HG02759 (cell line): ENCODE measurements at regions not wholly inside any gene's neighbourhood (a gene's known extent, or its start where the extent isn't known, plus 50 kb on each side); places are given as distances from the start of the nearest gene placed in this dataset.
"Not testable (repeated sequence)": the region's sequence is repeated elsewhere in the genome, so short reads cannot be mapped to it uniquely, and the experiment has no call there.

Source experiments
- ATAC-seq: cut with Tn5 transposase; IDR thresholded peaks from one replicate; pipeline ENCODE4 v1.9.1; 2021; ENCODE audit warnings: mild to moderate bottlenecking, moderate library complexity; ENCODE audit not compliant: unreplicated experiment

DNA sequence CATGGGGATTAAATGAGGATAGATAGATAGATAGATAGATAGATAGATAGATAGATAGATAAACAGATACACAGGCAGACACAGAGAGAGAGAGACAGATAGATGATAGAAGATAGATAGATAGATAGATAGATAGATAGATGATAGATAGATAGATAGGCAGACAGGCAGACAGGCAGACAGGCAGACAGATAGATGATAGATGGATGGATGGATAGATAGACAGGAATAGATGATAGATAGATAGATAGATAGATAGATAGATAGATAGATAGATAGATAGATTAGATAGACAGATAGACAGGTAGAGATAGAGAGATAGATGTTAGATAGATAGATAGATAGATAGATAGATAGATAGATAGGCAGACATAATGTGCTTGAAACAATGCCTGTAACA lies 137.3 kb downstream of the MED10 start:
- ATAC-seq, result not testable (repeated sequence)

DNA sequence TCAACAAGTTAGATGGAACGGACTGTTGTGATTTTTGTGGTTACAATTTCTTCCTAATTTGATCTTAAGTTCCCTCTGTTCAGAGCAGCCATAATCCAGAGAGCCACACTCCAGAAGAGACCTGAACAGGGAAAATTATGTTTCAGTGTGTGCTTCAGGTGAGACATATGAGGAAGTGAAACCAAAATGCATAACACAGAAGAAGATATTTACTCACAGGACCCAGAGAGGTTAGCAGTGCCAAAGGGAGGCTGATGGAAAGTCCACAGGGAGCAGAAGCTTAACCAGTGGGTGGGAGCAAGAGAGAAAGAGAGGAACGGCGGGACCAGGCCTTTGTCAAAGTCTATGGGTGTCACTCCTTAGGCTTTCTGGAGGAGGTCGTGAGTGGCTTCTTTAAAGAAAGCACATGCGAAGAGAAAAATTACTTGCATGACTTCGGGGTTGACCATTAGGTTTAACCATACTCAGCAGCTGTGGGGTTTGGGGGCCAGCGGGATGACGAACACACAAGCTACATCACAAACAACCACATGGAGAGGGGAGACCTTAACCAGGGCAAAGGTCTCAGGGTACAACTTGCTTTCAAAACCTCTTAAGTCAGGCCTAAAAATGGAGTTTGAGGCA lies 141.4 kb downstream of the MED10 start:
- no peak for ATAC-seq

DNA sequence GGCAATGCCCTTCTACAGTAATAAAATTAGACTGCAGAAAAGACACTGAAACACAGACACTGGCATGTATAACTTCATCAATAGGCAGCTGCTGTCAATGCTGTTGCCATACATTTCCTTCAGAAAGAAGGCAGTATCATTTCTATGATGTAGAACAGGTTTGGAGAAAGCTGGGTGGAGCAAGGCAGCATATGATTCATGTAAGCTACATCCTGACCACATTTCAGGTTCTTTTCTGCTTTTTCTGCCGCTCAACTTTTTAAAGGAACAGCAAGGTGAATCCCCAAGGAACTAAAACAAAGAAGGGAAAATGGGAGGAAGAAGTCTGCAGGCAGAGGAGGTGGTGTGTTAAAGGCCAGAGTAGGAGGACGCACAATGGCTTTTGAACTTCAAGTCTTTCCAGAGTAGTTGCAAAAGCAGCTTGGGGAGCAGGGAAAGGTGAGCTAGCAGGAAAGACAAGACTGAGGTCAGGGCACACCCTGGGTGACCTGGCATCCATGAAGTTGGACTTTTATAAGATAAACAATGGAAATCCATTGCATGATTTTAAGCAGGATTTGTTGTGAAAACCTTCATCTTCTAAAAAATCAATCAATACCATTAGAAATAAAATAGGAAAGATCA lies 142.1 kb downstream of the MED10 start:
- ATAC-seq, result no peak

DNA sequence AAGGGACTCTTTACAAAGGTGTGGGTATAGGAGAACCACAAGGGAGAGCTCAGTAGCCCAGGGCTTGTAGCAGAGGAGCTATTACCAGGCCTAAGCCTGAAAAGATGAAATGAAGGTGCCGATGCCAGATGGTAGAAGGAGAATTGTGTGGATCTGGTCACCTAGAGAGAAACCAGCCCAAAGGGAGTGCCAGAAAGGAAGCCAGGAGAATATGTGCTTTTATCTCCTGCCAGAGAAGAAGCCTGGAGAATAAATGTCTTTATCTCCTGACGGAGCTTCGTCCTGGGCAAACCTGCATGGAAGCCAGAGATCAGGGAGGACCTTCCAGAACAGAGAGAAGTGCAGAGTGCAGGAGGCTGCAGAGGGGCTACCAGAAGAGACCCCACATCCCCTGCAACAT lies 142.6 kb downstream of the MED10 start:
- ATAC-seq, result no peak

DNA sequence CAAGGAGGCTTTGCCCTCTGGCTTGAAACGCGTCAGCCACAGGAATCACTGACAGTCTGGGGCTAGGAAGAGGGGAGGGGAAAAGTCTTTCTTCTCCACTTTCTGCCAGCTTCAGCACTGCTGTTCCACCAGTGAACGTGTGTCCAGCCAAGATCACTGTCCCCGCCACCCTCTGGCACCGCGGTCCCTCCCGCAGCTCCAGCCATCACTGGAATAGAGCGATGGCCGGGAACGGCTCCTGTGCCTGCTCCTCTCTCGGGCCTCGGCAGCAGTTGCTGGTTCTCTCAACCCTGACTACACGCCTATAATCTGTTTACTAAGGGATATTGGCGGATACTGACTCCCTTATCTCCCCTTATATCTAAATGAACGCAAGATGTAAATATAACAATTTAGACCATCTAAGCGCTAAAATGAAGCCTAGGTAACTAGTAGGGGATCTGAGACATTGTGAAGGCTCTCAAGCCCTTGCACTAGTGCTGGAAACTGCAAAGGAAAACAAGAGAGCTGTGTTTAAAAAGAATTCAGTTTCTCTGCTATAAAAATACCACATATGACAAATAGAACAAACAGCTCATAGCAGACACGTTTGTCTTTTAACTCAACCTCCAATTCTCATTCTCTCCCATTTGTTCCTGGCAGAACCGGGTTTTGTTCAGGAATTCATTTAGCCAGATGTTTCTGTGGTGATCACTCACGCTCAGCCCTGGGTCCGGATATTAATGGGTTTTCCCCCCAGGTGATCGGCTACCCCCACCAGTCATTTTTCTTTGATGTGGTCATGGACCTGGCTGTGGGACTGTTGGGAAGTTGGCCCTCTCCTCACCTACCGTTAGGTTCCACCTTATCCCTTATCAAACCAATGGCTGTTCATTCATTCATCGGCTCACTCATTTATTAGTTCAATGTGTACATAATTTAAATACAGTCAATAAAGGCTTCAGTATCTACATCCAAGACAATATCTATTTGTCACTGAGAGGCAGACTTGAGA lies 149.8 kb downstream of the MED10 start:
- no peak for ATAC-seq

DNA sequence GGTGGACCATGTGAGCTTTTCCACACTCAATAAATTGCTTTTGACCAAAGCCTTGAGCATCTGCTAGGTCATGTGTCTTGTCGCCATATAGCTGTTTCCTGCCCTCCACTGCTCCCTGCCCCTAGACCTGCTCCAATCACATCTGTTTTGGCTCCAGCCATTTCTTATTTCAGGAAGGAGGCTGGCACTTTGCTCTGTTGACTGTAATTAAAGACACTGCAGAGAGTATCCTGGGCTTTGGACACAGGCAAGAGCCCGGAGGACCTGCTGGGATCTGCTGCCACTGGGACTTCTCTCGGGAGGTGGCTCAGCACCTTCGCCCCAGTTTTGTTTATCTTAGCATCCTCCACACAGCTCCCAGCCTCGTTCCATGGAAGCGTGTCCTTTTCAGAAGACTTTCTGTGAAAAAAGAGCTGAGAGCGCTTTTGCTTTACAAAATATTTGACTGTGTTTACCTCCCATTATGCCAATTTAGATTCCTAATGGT lies 153.2 kb downstream of the MED10 start:
- ATAC-seq, result no peak

DNA sequence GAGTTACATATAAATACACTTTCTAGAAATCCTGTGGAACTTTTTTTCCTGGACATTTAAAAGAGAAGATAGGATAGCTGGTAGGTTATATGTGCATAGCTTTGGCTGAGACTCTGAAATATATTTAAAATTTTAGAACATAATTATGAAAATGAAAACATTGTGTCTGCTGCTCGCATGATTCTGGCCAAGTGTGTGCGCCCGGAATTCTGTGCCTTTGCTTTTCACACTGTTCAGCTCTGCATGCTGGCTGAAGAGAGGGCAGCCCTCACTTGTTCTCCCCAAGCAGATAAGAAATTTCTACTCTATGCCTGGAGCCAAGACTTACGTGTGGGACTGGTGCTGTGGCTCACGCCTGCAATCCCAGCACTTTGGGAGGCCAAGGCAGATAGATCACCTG lies 153.9 kb downstream of the MED10 start:
- no peak for ATAC-seq

DNA sequence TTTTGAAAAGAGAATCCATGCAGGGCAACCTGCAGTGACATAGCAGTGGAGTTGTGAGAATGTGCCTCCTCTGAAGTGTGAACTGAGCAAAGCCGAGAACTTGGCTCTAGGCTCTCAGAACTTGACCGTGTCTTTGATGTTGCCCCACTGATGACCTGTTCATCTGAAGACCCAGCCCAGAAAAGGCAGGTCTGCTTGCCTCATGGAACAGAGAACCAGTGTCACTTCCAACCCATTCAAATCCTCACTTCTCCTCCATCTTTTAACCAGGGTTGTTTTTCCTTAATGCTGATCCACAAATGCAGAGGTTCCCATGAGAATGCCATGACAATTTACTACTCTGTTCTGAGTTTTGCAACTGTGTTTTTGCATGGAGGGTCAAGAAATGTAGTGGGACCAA lies 155.4 kb downstream of the MED10 start:
- no peak for ATAC-seq

DNA sequence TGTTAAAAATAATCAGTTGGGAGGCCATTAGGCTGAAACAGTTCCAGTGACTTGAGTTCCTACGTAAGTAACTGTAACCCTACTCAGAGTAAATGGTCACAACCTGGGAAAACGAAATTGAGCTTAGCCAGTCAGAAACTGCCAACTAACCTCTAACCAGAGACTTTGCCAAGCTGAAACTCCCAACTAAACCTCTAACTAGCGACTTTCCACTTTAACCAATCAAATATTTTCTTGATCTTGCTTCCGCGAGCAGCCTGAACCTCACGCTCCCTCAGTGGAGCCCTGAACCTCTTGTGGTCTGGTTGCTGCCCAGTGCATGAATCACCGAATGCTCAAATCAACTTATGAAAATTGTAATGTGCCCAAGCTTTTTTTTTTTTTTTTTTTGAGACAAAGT lies 156.2 kb downstream of the MED10 start:
- no peak for ATAC-seq

DNA sequence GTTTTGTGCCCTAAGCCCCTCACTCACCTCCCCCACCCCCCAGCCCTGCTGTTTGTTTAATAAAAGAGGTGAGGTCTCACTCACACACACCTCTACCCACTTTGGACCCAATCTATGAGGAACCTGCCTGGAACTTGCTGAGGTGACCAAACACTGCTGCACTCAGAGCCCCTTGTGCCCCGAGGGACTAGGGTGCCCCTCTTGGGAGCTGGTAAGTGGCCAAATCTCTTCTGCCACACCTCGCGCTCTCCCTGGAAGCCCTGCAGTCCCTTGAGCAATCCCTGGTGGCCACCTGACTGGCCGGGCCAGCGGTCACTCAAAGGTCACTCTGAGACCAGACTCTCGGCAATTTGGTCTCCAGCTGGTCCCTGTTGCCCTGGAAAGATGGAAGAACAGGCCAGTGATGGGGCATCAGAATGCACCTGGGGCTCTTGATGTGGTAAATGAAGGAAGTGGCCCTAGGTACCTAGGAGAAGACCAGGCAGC lies 157.2 kb downstream of the MED10 start:
- ATAC-seq, result no peak

DNA sequence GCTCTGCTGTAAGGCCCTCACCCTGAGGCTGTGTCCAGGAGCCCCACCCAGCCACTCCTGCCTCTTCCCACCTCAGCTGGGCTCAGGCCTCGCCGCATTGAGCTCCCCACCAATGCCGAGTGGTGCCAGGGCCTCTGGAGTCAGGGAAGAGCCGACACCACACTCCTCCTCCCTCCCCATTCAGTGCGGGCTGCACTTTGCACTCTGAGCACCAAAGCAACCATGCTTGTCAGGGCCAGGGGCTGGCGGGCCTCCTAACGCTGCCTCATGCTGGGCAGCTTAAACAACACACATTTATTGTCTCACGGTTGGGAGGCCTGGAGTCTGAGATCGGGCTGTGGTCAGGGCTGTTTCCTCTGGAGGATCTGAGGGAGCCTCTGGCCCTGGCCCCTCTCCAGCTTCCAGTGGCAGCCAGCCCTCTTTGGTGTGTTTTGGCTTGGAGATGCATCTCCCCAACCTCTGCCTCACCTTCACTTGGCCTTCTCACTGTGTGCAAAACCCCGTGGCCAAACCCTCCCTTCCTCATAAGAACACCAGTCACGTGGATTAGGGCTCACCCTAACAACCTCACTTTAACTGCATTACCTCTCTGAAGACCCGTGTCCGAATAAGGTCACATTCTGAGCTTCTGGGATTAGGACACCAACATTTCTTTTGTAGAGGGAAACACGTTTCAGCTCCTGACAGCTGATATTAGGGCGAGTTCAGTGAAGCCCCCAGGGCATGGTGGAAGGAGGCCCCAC lies 157.8 kb downstream of the MED10 start:
- no peak for ATAC-seq

DNA sequence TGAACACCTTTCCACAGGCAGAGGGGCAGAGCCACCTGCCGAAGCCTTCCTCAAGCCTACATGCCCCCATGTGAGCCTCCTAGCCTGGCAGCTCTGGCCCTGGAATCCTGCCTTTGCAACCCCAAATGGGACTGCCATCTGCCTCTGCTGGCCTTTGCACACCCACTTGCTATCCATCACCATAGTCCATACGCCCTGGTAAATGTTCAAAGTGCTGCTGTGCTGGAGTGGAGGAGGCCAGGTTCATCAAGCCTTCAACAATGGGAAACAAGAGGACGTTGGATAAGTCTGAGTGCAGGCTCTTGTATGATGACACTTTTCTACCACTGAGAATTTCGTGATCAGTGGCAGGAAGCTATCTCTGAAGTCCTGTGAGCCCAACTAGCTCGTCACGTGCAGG lies 159.8 kb downstream of the MED10 start:
- no peak for ATAC-seq

DNA sequence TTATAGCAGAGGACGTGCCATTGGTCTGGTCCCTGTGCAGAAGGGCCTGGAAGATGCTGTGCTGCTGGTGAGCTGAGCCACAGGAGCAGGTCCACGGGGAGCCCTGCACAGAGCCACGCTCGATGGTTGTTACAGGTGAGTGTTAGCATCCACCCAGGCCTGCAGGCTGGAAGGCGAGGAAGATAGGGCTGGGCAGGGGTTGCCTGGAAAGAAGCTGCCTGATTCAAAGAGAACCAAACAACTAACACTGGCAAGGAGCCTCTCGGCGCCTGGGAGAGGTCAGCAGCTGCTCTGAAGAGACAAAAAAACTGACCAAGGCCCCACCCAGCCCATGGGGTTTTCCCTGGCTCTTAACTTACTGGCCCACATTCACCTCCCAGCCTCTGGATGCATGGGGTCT lies 160.2 kb downstream of the MED10 start:
- ATAC-seq, result no peak

DNA sequence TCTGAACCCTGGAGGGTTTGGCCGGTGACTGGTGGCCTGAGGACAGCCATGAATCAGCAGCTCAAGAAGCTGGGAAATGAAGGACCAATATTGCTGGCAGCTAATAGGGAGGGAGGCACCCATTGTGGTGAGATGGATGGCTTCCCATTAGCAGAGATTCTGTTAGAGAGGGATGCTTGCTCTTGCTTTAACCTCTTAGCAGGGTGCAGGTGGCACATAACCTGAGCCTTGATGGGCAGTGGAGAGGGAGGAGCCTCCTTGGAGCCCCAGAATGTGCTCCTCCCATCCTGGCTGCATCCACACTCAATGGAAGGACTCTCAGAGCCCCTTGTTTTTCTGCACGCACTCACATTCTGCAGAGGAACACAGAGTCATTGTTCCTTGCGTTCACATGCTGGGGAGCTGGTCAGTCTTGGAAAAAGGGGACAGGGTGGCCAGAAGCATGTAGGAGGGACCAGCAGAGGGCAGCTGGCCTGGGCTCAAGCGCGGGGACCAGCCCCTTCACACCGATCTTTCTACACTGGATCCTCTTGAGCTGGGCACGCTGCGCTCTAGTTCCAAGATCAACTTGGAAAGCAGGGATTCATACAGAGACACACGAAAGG lies 161.8 kb downstream of the MED10 start:
- ATAC-seq, result no peak

DNA sequence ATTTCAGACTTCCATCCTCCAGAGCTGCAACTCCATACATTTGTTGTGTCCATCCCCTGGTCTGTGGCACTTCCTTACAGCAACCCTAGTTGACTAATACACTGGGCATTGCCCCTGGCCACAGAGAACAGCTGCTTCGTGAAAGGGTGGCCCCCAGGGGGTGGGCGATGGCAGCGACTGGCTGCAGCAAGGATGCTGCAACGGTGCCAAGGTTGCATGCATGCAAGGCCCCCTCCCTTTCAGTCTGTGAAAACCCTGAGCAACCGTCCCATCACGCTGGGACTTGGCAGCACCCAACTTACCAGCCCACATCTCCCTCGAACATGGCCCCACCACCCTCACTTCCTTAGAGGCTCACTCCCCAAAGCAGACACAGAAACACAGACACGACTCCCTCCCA lies 162.5 kb downstream of the MED10 start:
- no peak for ATAC-seq

DNA sequence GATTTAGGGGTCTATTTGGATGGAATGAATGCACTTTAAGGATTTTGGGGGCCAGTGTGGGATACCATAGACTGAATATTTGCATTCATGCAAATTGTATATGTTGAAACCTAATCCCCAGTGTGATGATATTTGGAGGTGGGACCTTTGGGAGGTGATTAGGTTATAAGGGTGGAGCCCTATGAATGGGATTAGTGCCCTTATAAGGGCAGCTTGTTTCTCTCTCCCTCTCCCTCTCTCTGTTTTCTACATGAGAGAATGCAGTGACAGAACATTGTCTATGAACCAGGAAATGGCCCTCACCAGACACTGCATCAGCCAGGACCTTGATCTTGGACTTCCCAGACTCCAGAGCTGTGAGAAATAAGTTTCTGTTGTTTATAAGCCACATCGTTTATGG lies 166.1 kb downstream of the MED10 start:
- no peak for ATAC-seq

DNA sequence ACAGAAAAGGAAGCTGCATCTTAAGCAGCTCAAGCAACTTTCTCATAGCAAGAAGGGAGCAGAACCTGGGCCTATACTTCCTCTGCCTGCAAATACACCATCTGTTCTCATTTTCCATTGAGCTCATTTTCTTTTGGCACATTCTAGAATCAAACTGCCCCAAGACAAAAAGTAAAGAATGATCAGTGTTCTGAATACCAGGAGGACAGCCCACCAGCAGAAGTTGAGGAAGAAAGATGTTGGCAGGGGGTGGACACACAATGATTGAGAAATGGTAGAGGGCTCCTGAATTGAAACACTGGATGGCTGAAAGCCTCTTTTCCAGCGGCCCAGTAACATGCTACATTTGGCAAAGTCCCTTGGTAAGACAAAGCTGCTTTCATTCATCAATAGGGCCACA lies 171.8 kb downstream of the MED10 start:
- no peak for ATAC-seq

DNA sequence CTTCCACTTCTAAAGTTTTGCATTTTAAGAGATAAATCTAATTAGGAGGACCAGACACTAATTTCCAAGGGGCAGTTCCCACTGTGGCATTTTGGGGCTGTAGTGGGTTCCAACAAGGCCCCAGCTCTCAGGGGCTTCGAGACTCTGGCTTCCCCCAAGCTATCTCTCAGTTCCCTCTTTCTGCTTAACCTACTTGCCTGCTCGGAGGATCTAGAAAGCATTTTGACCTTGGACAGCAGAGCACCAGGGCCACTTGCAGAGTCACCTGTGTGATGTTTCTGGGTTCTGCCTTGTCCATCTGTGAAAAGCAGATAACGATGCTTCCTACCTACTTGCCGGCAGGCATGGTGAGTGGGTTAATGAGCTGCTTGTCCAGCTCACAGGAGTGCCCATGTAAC lies 175.4 kb downstream of the MED10 start:
- ATAC-seq, result no peak

DNA sequence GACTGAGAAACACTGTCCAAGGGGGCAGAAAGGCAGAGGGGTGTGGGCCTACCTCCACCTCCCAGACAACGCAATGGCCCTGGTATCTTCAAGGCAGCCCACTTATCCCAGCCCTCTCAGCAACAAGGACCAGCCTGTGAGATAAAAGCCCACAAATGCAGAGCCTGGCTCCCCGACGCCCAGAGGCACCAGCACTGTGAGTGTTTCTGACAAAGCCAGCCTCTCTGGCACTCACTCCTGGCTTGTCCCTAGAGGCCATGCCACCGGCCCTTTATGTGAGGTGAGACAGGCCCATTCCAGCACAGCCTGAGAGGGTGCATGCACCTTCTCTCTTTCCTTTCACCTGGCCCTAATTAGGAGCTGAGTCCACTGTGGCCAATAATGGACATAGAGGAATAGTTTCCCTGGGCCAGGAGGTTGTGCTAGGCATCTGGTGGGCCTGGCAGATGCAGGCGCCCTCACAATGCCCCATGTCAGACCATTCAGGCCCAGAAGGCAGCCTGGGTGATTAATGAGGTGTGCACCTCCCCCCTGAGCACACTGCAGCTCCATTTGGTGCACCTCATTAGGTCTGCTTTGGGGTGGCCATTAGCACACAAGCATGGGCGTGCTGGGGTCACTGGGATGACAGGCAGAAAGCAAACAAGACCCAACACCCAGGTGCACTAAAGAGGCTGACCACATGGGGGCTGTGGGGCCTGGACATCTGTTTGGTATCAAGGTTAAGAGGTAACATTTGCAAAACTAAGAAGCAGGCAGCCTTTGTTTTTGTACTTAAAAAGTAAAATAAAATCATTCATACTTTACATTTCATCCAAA lies 176.0 kb downstream of the MED10 start:
- ATAC-seq, result no peak

DNA sequence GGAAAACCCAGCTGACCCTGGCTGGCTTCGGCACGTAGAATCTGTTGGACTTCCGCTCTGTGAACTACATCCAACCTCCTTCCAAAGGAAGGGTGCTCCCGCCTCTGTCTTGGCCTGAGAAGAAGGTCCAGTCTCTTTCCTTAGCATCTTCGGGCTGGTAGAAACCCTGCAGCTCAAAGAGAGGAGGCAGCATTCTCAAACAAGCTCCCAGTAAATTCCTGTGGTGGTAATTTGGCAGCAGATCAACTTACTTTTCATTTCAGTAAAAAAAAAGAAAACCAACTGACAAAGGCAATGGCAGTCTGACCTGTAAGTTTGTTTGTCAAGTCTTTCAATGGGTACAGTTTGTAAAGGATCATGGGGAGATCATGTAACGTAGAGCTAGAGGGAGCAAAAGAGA lies 176.7 kb downstream of the MED10 start:
- no peak for ATAC-seq
